Middle frontal gyrus (tissue), 1 donor: ENCODE measurements at regions not wholly inside any gene's neighbourhood (a gene's known extent, or its start where the extent isn't known, plus 50 kb on each side); places are given as distances from the start of the nearest gene placed in this dataset.
"Not testable (repeated sequence)": the region's sequence is repeated elsewhere in the genome, so short reads cannot be mapped to it uniquely, and the experiment has no call there.

Source experiments
- DNase-seq: peaks from one replicate; pipeline ENCODE4 v3.0.0-alpha.2; 2015; ENCODE audit warnings: low spot score; ENCODE audit errors: extremely low spot score

- not testable (repeated sequence) for DNase-seq
These were observed 293.2 kb upstream of the SEMA6A start for GRCh38 chr5:116867825-116868224.

- DNase-seq, result no peak
These were observed 291.0 kb upstream of the SEMA6A start for GRCh38 chr5:116865651-116866050.

- DNase-seq, result no peak
These were observed 290.2 kb upstream of the SEMA6A start for GRCh38 chr5:116864838-116865190.

GRCh38 chr5:116864157-116864837 lies 289.7 kb upstream of the SEMA6A start:
- no peak for DNase-seq

- no peak for DNase-seq
These were observed 288.2 kb upstream of the SEMA6A start for GRCh38 chr5:116862632-116863455.

GRCh38 chr5:116861666-116862065 lies 287.0 kb upstream of the SEMA6A start:
- no peak for DNase-seq

GRCh38 chr5:116861097-116861496 lies 286.5 kb upstream of the SEMA6A start:
- no peak for DNase-seq

- DNase-seq, result no peak
These were observed 285.2 kb upstream of the SEMA6A start for GRCh38 chr5:116859666-116860320.

- no peak for DNase-seq
These were observed 284.2 kb upstream of the SEMA6A start for GRCh38 chr5:116858705-116859333.

GRCh38 chr5:116858020-116858419 lies 283.4 kb upstream of the SEMA6A start:
- DNase-seq, result not testable (repeated sequence)

- DNase-seq, result no peak
These were observed 281.6 kb upstream of the SEMA6A start for GRCh38 chr5:116856271-116856670.

GRCh38 chr5:116853992-116854391 lies 279.4 kb upstream of the SEMA6A start:
- no peak for DNase-seq

- DNase-seq, result no peak
These were observed 274.4 kb upstream of the SEMA6A start for GRCh38 chr5:116848954-116849581.

- DNase-seq, result no peak
These were observed 273.3 kb upstream of the SEMA6A start for GRCh38 chr5:116847960-116848359.

GRCh38 chr5:116844015-116844414 lies 269.4 kb upstream of the SEMA6A start:
- no peak for DNase-seq

- no peak for DNase-seq
These were observed 267.9 kb upstream of the SEMA6A start for GRCh38 chr5:116842514-116842961.

GRCh38 chr5:116841734-116842133 lies 267.1 kb upstream of the SEMA6A start:
- no peak for DNase-seq

GRCh38 chr5:116838011-116838536 lies 263.5 kb upstream of the SEMA6A start:
- no peak for DNase-seq

GRCh38 chr5:116834796-116835515 lies 260.3 kb upstream of the SEMA6A start:
- DNase-seq, result no peak

- no peak for DNase-seq
These were observed 255.5 kb upstream of the SEMA6A start for GRCh38 chr5:116830079-116830478.
